HG03521 (cell line): ENCODE measurements at regions not wholly inside any gene's neighbourhood (a gene's known extent, or its start where the extent isn't known, plus 50 kb on each side); places are given as distances from the start of the nearest gene placed in this dataset.

Experiments used
- ATAC-seq: cut with Tn5 transposase; IDR thresholded peaks from one replicate; pipeline ENCODE4 v1.9.1; 2021; ENCODE audit warnings: mild to moderate bottlenecking, moderate library complexity; ENCODE audit not compliant: unreplicated experiment

GRCh38 chr14:65348137-65348536 lies 64.4 kb upstream of the FUT8 start:
- ATAC-seq = no peak

GRCh38 chr14:65349100-65349499 lies 63.4 kb upstream of the FUT8 start:
- no peak for ATAC-seq

- ATAC-seq = no peak
These were observed 60.9 kb upstream of the FUT8 start for GRCh38 chr14:65351493-65352194.

GRCh38 chr14:65352964-65353530 lies 59.5 kb upstream of the FUT8 start:
- no peak for ATAC-seq

GRCh38 chr14:65354131-65354530 lies 58.4 kb upstream of the FUT8 start:
- ATAC-seq = no peak

- ATAC-seq = no peak
These were observed 57.8 kb upstream of the FUT8 start for GRCh38 chr14:65354715-65355114.

- no peak for ATAC-seq
These were observed 56.1 kb upstream of the FUT8 start for GRCh38 chr14:65356327-65356836.

- ATAC-seq = no peak
These were observed 55.4 kb upstream of the FUT8 start for GRCh38 chr14:65357113-65357512.

- ATAC-seq = no peak
These were observed 54.8 kb upstream of the FUT8 start for GRCh38 chr14:65357689-65358088.

GRCh38 chr14:65359503-65359902 lies 53.0 kb upstream of the FUT8 start:
- ATAC-seq = no peak

GRCh38 chr14:65360144-65360784 lies 52.3 kb upstream of the FUT8 start:
- no peak for ATAC-seq

GRCh38 chr14:65361920-65362319 lies 50.6 kb upstream of the FUT8 start:
- ATAC-seq = no peak
